ENCODE measurements at regions not wholly inside any gene's neighbourhood (a gene's known extent, or its start where the extent isn't known, plus 50 kb on each side); places are given as distances from the start of the nearest gene placed in this dataset.

- TF ChIP-seq CTCF (IDR thresholded peaks at IDR 0.05; ENCODE audit: low read length) (no peak), EZH2 (optimal IDR thresholded peaks at IDR 0.05; ENCODE audit: low read depth, low read length) (no peak), EZH2phosphoT487 (IDR thresholded peaks at IDR 0.05; ENCODE audit: low read length) (no peak)
Measured at GRCh38 chr6:28785962-28786679, 137.7 kb downstream of the TRIM27 start.
